CD8-positive, alpha-beta memory T cell (primary cell): ENCODE measurements at regions not wholly inside any gene's neighbourhood (a gene's known extent, or its start where the extent isn't known, plus 50 kb on each side); places are given as distances from the start of the nearest gene placed in this dataset.

Experiments used
- CTCF ChIA-PET: fragments of 350-600 bp; sonication (Branson Sonifier 250); formaldehyde crosslinking; loops from one replicate; lab custom pipeline; 2021; ENCODE audit warnings: antibody characterized with exemption; lab: Charles Lee
- POLR2A ChIA-PET: fragments of 350-600 bp; sonication (Branson Sonifier 250); formaldehyde crosslinking; loops from one replicate; lab custom pipeline; 2021; ENCODE audit warnings: antibody characterized with exemption; lab: Charles Lee
- DNase-seq, 5 donors: peaks; one replicate each; pipeline versions ENCODE4 v3.0.0 to v3.0.0-alpha.2; 2020 to 2022; ENCODE audit warnings: mixed read lengths in 1 of 5
- H3K27ac ChIP-seq: one replicate; pipeline ENCODE4 v1.7.0; 2013; ENCODE audit warnings: low read depth, mild to moderate bottlenecking, low read length, moderate library complexity
- H3K27me3 ChIP-seq: 2 replicates; pipeline ENCODE4 v1.7.0; 2013; ENCODE audit warnings: low read length, mild to moderate bottlenecking; ENCODE audit not compliant: insufficient read depth, poor library complexity, severe bottlenecking
- H3K36me3 ChIP-seq: 2 replicates; pipeline ENCODE4 v1.7.0; 2013; ENCODE audit warnings: mild to moderate bottlenecking, low read length, moderate library complexity; ENCODE audit not compliant: insufficient read depth
- H3K4me1 ChIP-seq: 2 replicates; pipeline ENCODE4 v1.7.0; 2013; ENCODE audit warnings: mild to moderate bottlenecking, low read length, moderate library complexity; ENCODE audit not compliant: insufficient read depth
- H3K4me3 ChIP-seq: 2 replicates; pipeline ENCODE4 v1.7.0; 2013; ENCODE audit warnings: mild to moderate bottlenecking, low read length
- H3K9me3 ChIP-seq: 2 replicates; pipeline ENCODE4 v1.7.0; 2013; ENCODE audit warnings: mild to moderate bottlenecking, low read length
- H3K27ac Mint-ChIP-seq, 8 donors: one replicate each; pipeline ENCODE4 v1.8.0; 2020 to 2021; ENCODE audit warnings: mixed read lengths in 8 of 8, mild to moderate bottlenecking in 6 of 8, inconsistent platforms in 3 of 8, moderate library complexity in 3 of 8
- H3K27me3 Mint-ChIP-seq, 2 donors: one replicate each; pipeline ENCODE4 v1.8.0; 2020 to 2021; ENCODE audit warnings: mixed read lengths in 2 of 2, mild to moderate bottlenecking in 1 of 2, moderate library complexity in 1 of 2
- H3K36me3 Mint-ChIP-seq, 3 donors: one replicate each; pipeline ENCODE4 v1.8.0; 2020 to 2021; ENCODE audit warnings: mixed read lengths in 3 of 3, inconsistent platforms in 1 of 3, mild to moderate bottlenecking in 1 of 3
- H3K4me1 Mint-ChIP-seq, 3 donors: one replicate each; pipeline ENCODE4 v1.8.0; 2020 to 2021; ENCODE audit warnings: mixed read lengths in 3 of 3, inconsistent platforms in 1 of 3, mild to moderate bottlenecking in 1 of 3
- H3K4me3 Mint-ChIP-seq, 7 donors: one replicate each; pipeline ENCODE4 v1.8.0; 2020 to 2021; ENCODE audit warnings: mixed read lengths in 7 of 7, mild to moderate bottlenecking in 6 of 7, moderate library complexity in 4 of 7, inconsistent platforms in 2 of 7
- H3K9me3 Mint-ChIP-seq, 5 donors: one replicate each; pipeline ENCODE4 v1.8.0; 2020 to 2022; ENCODE audit warnings: mixed read lengths in 5 of 5, mild to moderate bottlenecking in 3 of 5, moderate library complexity in 2 of 5, inconsistent platforms in 1 of 5

DNA sequence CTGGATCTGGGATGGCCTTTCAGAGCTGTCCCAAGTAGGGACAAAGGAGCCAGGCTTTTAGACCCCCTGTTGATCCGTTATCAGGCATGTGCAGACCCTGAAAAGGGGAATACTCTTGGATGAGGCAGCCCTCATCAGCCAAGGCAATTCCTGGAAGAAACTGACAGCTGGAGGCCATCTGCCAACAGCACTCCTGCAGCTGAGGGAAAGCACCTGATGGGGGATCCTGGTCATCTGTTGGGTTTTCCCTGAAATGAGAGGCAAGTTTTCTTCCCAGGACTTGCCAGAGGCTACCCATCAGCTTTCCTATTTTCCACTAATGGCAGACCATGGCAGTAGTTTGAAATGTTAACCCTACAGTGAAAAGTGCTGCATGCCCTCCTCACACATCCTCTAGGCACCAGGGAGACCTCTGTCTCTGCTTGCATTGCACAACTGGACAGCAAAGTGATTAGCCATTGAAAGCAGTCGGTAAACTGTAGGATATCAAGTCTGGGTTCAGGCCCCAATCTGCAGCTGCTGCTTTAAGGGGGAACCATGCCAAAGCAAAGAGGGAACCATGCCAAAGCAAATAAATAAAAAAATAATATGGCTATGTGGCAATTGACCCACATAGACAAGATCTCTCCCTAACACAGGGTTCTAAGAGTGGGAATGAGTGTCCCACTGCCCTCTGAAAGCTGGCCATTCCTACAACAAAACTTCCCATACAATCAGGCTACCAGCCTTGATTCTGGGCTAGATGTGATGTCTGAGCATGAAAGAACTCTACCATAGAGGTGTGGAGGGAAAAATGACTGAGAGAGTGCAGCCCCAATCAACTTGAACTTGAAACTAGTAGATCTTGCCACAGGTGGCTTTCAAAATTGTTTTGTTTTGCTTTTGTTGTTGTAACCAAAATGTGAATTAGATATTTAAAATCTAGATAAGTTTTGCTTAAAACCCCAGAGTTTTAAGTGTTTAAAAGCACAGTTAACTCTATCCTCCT is 232.0 kb upstream of the STT3B start:
- H3K27ac ChIP-seq = no peak overlapping the region
- H3K9me3 Mint-ChIP-seq = peaks cover 0 to 7% (median 1%) of the 10 kb centered on the region in 5 donors
- H3K27ac Mint-ChIP-seq = no peak overlapping the region
- no peaks in the 10 kb centered on the region for H3K27me3 ChIP-seq
- ChIA-PET CTCF (no interaction called here), POLR2A (no interaction called here)
- no peaks in the 10 kb centered on the region for H3K9me3 ChIP-seq
- H3K27me3 Mint-ChIP-seq = peaks cover 0 to 1% of the 10 kb centered on the region in 2 donors
- no peak overlapping the region for H3K4me3 ChIP-seq
- DNase-seq = no peak
- no peaks in the 10 kb centered on the region for H3K4me1 Mint-ChIP-seq
- H3K36me3 Mint-ChIP-seq = peaks cover 0 to 17% (median 2%) of the 10 kb centered on the region in 3 donors
- no peak overlapping the region for H3K4me3 Mint-ChIP-seq
- H3K4me1 ChIP-seq = no peaks in the 10 kb centered on the region
- H3K36me3 ChIP-seq = no peaks in the 10 kb centered on the region

GRCh38 chr3:31302343-31302742 is 230.4 kb upstream of the STT3B start:
- POLR2A ChIA-PET = no interaction called here
- no peaks in the 10 kb centered on the region for H3K36me3 ChIP-seq
- no peaks in the 10 kb centered on the region for H3K27me3 ChIP-seq

DNA sequence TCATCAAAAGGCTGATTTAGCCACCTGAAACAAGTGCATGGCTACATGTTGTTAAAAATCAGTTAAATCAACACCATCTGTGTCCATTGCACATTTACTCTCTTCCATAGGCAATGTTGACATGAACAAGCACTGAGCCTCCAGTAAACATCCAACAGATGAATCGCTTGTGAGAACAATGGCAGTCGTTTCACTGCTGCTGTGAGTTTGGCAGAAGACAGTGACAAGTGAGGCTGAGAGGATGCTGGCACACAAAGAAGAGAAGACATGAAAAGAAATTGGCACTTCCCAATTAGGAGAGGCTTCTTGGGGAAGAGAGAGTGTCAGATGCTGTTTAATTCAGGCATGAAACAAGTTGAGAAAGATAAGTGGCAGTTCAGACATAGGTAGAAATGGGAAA is 227.4 kb upstream of the STT3B start:
- Mint-ChIP-seq H3K4me3 (no peak overlapping the region), H3K27ac (peak overlapping the region in 2 of 8 donors; percentile 2 to 11), H3K36me3 (peaks cover 0 to 3% (median 2%) of the 10 kb centered on the region in 3 donors), H3K9me3 (peaks cover 0 to 1% (median 0%) of the 10 kb centered on the region in 5 donors), H3K4me1 (peaks cover 2 to 4% (median 4%) of the 10 kb centered on the region in 3 donors), H3K27me3 (no peaks in the 10 kb centered on the region)
- Histone ChIP-seq H3K4me1 (no peaks in the 10 kb centered on the region), H3K9me3 (no peaks in the 10 kb centered on the region), H3K36me3 (no peaks in the 10 kb centered on the region), H3K27me3 (no peaks in the 10 kb centered on the region), H3K27ac (no peak overlapping the region), H3K4me3 (no peak overlapping the region)
- ChIA-PET POLR2A (no interaction called here), CTCF (no interaction called here)
- no peak for DNase-seq

More at GRCh38 chr3:31302343-31302742, 230.4 kb upstream of the STT3B start:
- Mint-ChIP-seq H3K27me3 (peaks cover 0 to 1% of the 10 kb centered on the region in 2 donors), H3K4me3 (no peak overlapping the region), H3K4me1 (no peaks in the 10 kb centered on the region), H3K36me3 (peaks cover 0 to 17% (median 4%) of the 10 kb centered on the region in 3 donors), H3K9me3 (peaks cover 0 to 7% (median 1%) of the 10 kb centered on the region in 5 donors), H3K27ac (no peak overlapping the region)
- H3K9me3 ChIP-seq = no peaks in the 10 kb centered on the region
- no peak overlapping the region for H3K4me3 ChIP-seq
- no peaks in the 10 kb centered on the region for H3K4me1 ChIP-seq
- H3K27ac ChIP-seq = no peak overlapping the region
- CTCF ChIA-PET = no interaction called here
- no peak for DNase-seq

DNA sequence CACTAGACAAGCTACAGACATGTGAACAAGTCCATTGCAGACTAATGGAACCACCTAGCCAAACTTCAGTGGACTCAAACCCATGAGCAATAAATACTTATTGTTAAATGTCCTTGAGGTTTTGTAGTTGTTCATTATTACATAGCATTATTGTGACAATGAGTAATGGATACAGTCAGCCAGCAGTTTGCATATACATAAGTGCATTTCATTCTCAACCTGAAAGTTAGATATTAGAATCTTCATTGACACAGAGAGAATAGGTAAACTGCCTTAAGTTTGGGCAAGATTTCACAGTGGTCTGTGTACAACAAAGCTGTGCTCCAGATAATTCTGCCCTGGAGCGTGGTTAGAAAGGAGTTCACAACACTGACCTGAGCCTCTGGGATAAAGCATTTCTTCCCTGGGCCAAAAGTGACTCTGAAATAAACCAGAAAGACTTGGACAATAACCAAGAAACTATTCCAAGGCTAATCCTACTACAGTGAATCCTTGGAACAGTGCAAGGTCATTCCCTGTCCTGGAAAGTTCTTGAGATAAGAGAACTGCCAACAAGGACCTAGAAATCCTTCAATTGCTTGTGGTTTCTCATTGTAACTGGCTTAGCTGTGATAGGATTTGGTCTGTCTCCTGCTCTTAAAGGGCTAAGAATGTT is 225.5 kb upstream of the STT3B start:
- H3K27ac Mint-ChIP-seq = no peak overlapping the region
- peaks cover 0 to 1% (median 0%) of the 10 kb centered on the region in 5 donors for H3K9me3 Mint-ChIP-seq
- ChIA-PET POLR2A (no interaction called here), CTCF (no interaction called here)
- H3K4me3 Mint-ChIP-seq = no peak overlapping the region
- DNase-seq = no peak
- no peak overlapping the region for H3K27ac ChIP-seq
- no peaks in the 10 kb centered on the region for H3K36me3 ChIP-seq
- H3K27me3 Mint-ChIP-seq = no peaks in the 10 kb centered on the region
- H3K4me3 ChIP-seq = no peak overlapping the region
- H3K4me1 ChIP-seq = no peaks in the 10 kb centered on the region
- peaks cover 0 to 2% (median 0%) of the 10 kb centered on the region in 3 donors for H3K36me3 Mint-ChIP-seq
- H3K9me3 ChIP-seq = no peaks in the 10 kb centered on the region
- peaks cover 2 to 10% (median 9%) of the 10 kb centered on the region in 3 donors for H3K4me1 Mint-ChIP-seq
- no peaks in the 10 kb centered on the region for H3K27me3 ChIP-seq

- no peaks in the 10 kb centered on the region for H3K9me3 ChIP-seq
- CTCF ChIA-PET = no interaction called here
Observed at GRCh38 chr3:31311559-31311958, 221.2 kb upstream of the STT3B start.

DNA sequence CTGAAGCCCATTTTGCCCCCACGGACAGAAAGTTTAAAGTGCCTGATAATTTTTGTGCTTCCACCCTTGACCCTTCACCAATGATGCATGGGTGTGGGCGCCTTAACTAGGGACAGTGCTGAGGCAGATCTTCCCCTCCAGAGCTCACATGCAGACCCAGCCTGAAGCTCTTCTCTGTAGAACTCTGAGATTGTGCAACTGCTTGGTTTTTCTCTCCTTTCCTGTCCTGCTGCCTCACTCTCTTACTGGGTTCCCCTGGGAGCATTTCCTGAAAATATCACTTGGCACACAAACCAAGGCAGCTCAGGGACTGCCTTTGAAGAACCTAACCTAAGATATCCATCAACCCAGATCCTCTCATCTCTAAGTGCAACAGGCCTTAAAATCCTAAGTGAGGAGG is 220.3 kb upstream of the STT3B start:
- Histone ChIP-seq H3K4me1 (no peaks in the 10 kb centered on the region), H3K27me3 (no peaks in the 10 kb centered on the region), H3K4me3 (no peak overlapping the region), H3K36me3 (no peaks in the 10 kb centered on the region), H3K27ac (no peak overlapping the region), H3K9me3 (no peaks in the 10 kb centered on the region)
- H3K36me3 Mint-ChIP-seq = peaks cover 0 to 27% (median 2%) of the 10 kb centered on the region in 3 donors
- peaks cover 2 to 13% (median 10%) of the 10 kb centered on the region in 3 donors for H3K4me1 Mint-ChIP-seq
- CTCF ChIA-PET = no interaction called here
- H3K4me3 Mint-ChIP-seq = no peak overlapping the region
- H3K27ac Mint-ChIP-seq = peak overlapping the region in 1 of 8 donors; percentile 50
- peaks cover 6 to 16% (median 15%) of the 10 kb centered on the region in 5 donors for H3K9me3 Mint-ChIP-seq
- POLR2A ChIA-PET = no interaction called here
- no peak for DNase-seq
- H3K27me3 Mint-ChIP-seq = peaks cover 0 to 3% of the 10 kb centered on the region in 2 donors

More at GRCh38 chr3:31311559-31311958, 221.2 kb upstream of the STT3B start:
- Histone ChIP-seq H3K36me3 (no peaks in the 10 kb centered on the region), H3K4me1 (no peaks in the 10 kb centered on the region), H3K4me3 (no peak overlapping the region), H3K27ac (no peak overlapping the region), H3K27me3 (no peaks in the 10 kb centered on the region)
- peaks cover 2 to 13% (median 10%) of the 10 kb centered on the region in 3 donors for H3K4me1 Mint-ChIP-seq
- peaks cover 0 to 24% (median 2%) of the 10 kb centered on the region in 3 donors for H3K36me3 Mint-ChIP-seq
- POLR2A ChIA-PET = no interaction called here
- peaks cover 3 to 13% (median 13%) of the 10 kb centered on the region in 5 donors for H3K9me3 Mint-ChIP-seq
- H3K4me3 Mint-ChIP-seq = no peak overlapping the region
- H3K27ac Mint-ChIP-seq = no peak overlapping the region
- peaks cover 0 to 3% of the 10 kb centered on the region in 2 donors for H3K27me3 Mint-ChIP-seq
- DNase-seq = no peak

- peaks cover 0 to 3% of the 10 kb centered on the region in 2 donors for H3K27me3 Mint-ChIP-seq
- no peaks in the 10 kb centered on the region for H3K36me3 ChIP-seq
- no peaks in the 10 kb centered on the region for H3K9me3 ChIP-seq
- DNase-seq = no peak
- CTCF ChIA-PET = no interaction called here
- H3K4me3 ChIP-seq = no peak overlapping the region
- no peaks in the 10 kb centered on the region for H3K4me1 ChIP-seq
- peaks cover 0 to 9% (median 6%) of the 10 kb centered on the region in 3 donors for H3K4me1 Mint-ChIP-seq
- no peak overlapping the region for H3K27ac ChIP-seq
- H3K9me3 Mint-ChIP-seq = peaks cover 6 to 16% (median 15%) of the 10 kb centered on the region in 5 donors
- peaks cover 0 to 27% (median 2%) of the 10 kb centered on the region in 3 donors for H3K36me3 Mint-ChIP-seq
- H3K27me3 ChIP-seq = no peaks in the 10 kb centered on the region
- H3K4me3 Mint-ChIP-seq = no peak overlapping the region
- H3K27ac Mint-ChIP-seq = peak overlapping the region in 1 of 8 donors; percentile 30
- POLR2A ChIA-PET = no interaction called here
Observed at GRCh38 chr3:31314258-31314657, 218.5 kb upstream of the STT3B start.

DNA sequence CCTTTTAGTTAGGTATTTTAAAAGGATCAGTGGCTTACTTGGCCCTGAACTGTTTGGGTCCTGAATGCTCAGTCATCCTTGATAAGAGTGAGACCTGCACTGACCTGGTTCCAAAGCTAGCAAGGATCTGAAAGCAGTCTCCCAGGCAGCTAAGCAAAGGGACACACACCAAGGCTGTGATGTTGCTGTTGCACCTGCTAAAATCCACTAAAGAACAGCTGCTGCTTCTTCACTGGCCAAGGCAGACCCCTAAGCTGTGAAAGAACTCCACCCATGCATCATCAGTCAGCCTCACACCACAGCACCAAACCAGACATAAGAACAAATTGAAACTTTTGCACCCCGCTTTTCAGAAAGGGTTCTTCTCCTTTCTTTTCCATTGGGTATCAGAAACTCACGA is 213.4 kb upstream of the STT3B start:
- H3K9me3 Mint-ChIP-seq = peaks cover 6 to 16% (median 14%) of the 10 kb centered on the region in 5 donors
- Histone ChIP-seq H3K4me3 (no peak overlapping the region), H3K27ac (no peak overlapping the region), H3K9me3 (no peaks in the 10 kb centered on the region), H3K27me3 (no peaks in the 10 kb centered on the region), H3K4me1 (no peaks in the 10 kb centered on the region), H3K36me3 (no peaks in the 10 kb centered on the region)
- no peaks in the 10 kb centered on the region for H3K27me3 Mint-ChIP-seq
- CTCF ChIA-PET = no interaction called here
- POLR2A ChIA-PET = no interaction called here
- peaks cover 0 to 28% (median 0%) of the 10 kb centered on the region in 3 donors for H3K36me3 Mint-ChIP-seq
- no peak for DNase-seq
- H3K4me1 Mint-ChIP-seq = peaks cover 0 to 3% (median 0%) of the 10 kb centered on the region in 3 donors
- no peak overlapping the region for H3K4me3 Mint-ChIP-seq
- no peak overlapping the region for H3K27ac Mint-ChIP-seq
